WTC11 (cell line): ENCODE measurements at regions not wholly inside any gene's neighbourhood (a gene's known extent, or its start where the extent isn't known, plus 50 kb on each side); places are given as distances from the start of the nearest gene placed in this dataset.

Source experiments
- ETV6 ChIP-seq: sonication (generic); formaldehyde crosslinking; IDR thresholded peaks from 2 replicates; pipeline ENCODE4 v1.8.1; 2022; ENCODE audit warnings: mild to moderate bottlenecking, missing genetic modification reagents
- FOXP1 ChIP-seq: sonication (generic); formaldehyde crosslinking; IDR thresholded peaks from 2 replicates; pipeline ENCODE4 v1.8.0; 2022; ENCODE audit warnings: missing genetic modification reagents, mild to moderate bottlenecking, moderate library complexity, borderline replicate concordance
- GRHL2 ChIP-seq: fragments of 250-450 bp; sonication (Bioruptor Pico); IDR thresholded peaks from 2 replicates; pipeline ENCODE4 v1.8.0; 2022; ENCODE audit warnings: mild to moderate bottlenecking, moderate library complexity; ENCODE audit not compliant: insufficient replicate concordance, severe bottlenecking
- MYBL2 ChIP-seq: sonication (generic); formaldehyde crosslinking; IDR thresholded peaks from 2 replicates; pipeline ENCODE4 v1.8.1; 2023; ENCODE audit warnings: mild to moderate bottlenecking, moderate library complexity, missing genetic modification reagents
- TCF7 ChIP-seq: sonication (generic); formaldehyde crosslinking; IDR thresholded peaks from 2 replicates; pipeline ENCODE4 v1.8.0; 2022; ENCODE audit warnings: mild to moderate bottlenecking, low read depth, missing genetic modification reagents, moderate library complexity
- ZNF232 ChIP-seq: sonication (generic); formaldehyde crosslinking; IDR thresholded peaks from 2 replicates; pipeline ENCODE4 v1.8.0; 2022; ENCODE audit warnings: mild to moderate bottlenecking, missing genetic modification reagents
- TF ChIP-seq, protein P1 (sequence below): sonication (generic); formaldehyde crosslinking; IDR thresholded peaks from 2 replicates; pipeline ENCODE4 v1.8.0; 2022; ENCODE audit warnings: missing genetic modification reagents
- TF ChIP-seq, protein P2 (sequence below): fragments of 200-600 bp; IDR thresholded peaks from 2 replicates; pipeline ENCODE4 v1.8.0; 2022; ENCODE audit warnings: antibody characterized with exemption
- TF ChIP-seq, protein P3 (sequence below): sonication (generic); formaldehyde crosslinking; IDR thresholded peaks from 2 replicates; pipeline ENCODE4 v1.8.0; 2023; ENCODE audit warnings: missing genetic modification reagents, mild to moderate bottlenecking, borderline replicate concordance

DNA sequence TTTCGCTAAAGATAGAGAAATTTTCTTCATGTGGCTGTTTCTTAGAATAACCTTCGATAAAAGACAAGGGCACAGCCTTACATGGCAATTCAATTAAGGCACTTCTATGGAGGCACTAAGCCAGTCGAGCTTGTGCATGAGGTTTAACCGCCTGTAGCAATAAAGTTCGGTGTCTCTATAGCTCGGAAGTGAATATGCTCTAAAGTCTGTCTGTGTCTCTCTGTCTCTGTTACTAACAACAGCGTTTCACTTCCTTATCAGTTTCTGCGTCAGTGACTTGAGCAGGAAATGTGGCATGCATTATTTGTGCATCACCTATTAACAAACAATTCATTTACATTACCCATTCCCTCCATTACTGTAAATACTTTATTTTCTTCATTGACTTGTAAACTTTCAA lies 365.1 kb upstream of the NETO1 start:
- TF ChIP-seq, protein P1, sequence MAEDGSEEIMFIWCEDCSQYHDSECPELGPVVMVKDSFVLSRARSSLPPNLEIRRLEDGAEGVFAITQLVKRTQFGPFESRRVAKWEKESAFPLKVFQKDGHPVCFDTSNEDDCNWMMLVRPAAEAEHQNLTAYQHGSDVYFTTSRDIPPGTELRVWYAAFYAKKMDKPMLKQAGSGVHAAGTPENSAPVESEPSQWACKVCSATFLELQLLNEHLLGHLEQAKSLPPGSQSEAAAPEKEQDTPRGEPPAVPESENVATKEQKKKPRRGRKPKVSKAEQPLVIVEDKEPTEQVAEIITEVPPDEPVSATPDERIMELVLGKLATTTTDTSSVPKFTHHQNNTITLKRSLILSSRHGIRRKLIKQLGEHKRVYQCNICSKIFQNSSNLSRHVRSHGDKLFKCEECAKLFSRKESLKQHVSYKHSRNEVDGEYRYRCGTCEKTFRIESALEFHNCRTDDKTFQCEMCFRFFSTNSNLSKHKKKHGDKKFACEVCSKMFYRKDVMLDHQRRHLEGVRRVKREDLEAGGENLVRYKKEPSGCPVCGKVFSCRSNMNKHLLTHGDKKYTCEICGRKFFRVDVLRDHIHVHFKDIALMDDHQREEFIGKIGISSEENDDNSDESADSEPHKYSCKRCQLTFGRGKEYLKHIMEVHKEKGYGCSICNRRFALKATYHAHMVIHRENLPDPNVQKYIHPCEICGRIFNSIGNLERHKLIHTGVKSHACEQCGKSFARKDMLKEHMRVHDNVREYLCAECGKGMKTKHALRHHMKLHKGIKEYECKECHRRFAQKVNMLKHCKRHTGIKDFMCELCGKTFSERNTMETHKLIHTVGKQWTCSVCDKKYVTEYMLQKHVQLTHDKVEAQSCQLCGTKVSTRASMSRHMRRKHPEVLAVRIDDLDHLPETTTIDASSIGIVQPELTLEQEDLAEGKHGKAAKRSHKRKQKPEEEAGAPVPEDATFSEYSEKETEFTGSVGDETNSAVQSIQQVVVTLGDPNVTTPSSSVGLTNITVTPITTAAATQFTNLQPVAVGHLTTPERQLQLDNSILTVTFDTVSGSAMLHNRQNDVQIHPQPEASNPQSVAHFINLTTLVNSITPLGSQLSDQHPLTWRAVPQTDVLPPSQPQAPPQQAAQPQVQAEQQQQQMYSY, result no peak
- no peak for TF ChIP-seq TCF7 (CRISPR knock-in tag)
- TF ChIP-seq ETV6 (CRISPR knock-in tag), result no peak
- TF ChIP-seq GRHL2 (CRISPR knock-in tag), result no peak
- TF ChIP-seq, protein P2, sequence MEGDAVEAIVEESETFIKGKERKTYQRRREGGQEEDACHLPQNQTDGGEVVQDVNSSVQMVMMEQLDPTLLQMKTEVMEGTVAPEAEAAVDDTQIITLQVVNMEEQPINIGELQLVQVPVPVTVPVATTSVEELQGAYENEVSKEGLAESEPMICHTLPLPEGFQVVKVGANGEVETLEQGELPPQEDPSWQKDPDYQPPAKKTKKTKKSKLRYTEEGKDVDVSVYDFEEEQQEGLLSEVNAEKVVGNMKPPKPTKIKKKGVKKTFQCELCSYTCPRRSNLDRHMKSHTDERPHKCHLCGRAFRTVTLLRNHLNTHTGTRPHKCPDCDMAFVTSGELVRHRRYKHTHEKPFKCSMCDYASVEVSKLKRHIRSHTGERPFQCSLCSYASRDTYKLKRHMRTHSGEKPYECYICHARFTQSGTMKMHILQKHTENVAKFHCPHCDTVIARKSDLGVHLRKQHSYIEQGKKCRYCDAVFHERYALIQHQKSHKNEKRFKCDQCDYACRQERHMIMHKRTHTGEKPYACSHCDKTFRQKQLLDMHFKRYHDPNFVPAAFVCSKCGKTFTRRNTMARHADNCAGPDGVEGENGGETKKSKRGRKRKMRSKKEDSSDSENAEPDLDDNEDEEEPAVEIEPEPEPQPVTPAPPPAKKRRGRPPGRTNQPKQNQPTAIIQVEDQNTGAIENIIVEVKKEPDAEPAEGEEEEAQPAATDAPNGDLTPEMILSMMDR, result no peak
- TF ChIP-seq FOXP1 (CRISPR knock-in tag), result no peak
- no peak for TF ChIP-seq ZNF232 (CRISPR knock-in tag)
- no peak for TF ChIP-seq MYBL2 (CRISPR knock-in tag)
- TF ChIP-seq, protein P3, sequence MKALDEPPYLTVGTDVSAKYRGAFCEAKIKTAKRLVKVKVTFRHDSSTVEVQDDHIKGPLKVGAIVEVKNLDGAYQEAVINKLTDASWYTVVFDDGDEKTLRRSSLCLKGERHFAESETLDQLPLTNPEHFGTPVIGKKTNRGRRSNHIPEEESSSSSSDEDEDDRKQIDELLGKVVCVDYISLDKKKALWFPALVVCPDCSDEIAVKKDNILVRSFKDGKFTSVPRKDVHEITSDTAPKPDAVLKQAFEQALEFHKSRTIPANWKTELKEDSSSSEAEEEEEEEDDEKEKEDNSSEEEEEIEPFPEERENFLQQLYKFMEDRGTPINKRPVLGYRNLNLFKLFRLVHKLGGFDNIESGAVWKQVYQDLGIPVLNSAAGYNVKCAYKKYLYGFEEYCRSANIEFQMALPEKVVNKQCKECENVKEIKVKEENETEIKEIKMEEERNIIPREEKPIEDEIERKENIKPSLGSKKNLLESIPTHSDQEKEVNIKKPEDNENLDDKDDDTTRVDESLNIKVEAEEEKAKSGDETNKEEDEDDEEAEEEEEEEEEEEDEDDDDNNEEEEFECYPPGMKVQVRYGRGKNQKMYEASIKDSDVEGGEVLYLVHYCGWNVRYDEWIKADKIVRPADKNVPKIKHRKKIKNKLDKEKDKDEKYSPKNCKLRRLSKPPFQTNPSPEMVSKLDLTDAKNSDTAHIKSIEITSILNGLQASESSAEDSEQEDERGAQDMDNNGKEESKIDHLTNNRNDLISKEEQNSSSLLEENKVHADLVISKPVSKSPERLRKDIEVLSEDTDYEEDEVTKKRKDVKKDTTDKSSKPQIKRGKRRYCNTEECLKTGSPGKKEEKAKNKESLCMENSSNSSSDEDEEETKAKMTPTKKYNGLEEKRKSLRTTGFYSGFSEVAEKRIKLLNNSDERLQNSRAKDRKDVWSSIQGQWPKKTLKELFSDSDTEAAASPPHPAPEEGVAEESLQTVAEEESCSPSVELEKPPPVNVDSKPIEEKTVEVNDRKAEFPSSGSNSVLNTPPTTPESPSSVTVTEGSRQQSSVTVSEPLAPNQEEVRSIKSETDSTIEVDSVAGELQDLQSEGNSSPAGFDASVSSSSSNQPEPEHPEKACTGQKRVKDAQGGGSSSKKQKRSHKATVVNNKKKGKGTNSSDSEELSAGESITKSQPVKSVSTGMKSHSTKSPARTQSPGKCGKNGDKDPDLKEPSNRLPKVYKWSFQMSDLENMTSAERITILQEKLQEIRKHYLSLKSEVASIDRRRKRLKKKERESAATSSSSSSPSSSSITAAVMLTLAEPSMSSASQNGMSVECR, result no peak
